ENCODE measurements at regions not wholly inside any gene's neighbourhood (a gene's known extent, or its start where the extent isn't known, plus 50 kb on each side); places are given as distances from the start of the nearest gene placed in this dataset.

DNA sequence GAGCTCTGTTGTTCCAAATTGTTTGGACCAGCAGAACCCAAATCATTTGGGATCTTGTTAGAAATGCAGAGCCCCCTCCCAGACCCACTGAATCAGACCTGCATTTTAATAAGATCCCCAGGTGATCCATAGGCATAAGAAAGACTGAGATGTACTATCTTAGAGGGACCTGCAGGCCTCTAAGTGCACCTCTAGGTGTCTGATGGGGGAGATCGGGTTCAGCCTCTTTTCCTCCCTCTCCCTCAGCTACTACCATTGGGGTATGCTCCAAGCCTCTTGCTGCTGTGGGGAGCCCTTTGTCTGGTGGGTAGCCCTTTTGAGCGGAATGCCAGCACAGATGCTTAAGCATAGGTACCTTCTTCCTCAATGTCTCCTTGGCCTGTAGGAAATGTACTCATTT, 63.8 kb upstream of the RPS6KA3 start:
- Histone ChIP-seq H3K36me3 (ENCODE audit: control insufficient read depth, insufficient read depth, low read length) (no peaks in the 10 kb centered on the region), H3K27me3 (replicated peaks; ENCODE audit: control insufficient read depth, insufficient read depth, low read length) (no peaks in the 10 kb centered on the region), H3K4me3 (replicated peaks; ENCODE audit: low read depth, low read length) (no peak overlapping the region)
- TF ChIP-seq, protein P1, sequence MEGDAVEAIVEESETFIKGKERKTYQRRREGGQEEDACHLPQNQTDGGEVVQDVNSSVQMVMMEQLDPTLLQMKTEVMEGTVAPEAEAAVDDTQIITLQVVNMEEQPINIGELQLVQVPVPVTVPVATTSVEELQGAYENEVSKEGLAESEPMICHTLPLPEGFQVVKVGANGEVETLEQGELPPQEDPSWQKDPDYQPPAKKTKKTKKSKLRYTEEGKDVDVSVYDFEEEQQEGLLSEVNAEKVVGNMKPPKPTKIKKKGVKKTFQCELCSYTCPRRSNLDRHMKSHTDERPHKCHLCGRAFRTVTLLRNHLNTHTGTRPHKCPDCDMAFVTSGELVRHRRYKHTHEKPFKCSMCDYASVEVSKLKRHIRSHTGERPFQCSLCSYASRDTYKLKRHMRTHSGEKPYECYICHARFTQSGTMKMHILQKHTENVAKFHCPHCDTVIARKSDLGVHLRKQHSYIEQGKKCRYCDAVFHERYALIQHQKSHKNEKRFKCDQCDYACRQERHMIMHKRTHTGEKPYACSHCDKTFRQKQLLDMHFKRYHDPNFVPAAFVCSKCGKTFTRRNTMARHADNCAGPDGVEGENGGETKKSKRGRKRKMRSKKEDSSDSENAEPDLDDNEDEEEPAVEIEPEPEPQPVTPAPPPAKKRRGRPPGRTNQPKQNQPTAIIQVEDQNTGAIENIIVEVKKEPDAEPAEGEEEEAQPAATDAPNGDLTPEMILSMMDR (IDR thresholded peaks at IDR 0.05; ENCODE audit: insufficient read depth, low read length, poor library complexity, severe bottlenecking), result no peak
- DNase-seq (ENCODE audit: extremely low read depth, insufficient read length), result no peak

DNA sequence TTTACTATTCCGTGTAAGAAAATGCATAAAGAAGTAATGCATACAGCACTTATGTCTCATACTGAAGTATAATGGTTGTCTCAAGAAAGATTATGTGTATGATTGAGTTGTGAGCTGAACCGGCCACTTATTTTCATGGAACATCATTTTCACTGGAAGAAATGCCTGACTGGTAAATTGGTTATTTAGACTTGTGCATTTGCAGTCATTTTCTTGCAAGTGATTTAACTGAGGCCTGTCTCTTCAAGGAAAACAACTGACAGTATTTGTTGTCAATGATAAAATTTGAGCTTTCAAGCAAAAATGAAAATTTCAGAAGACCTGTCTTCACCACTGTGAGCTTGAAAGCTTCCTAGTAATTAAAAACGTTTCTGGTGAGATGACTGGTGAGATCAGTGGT, 62.7 kb upstream of the RPS6KA3 start:
- Histone ChIP-seq H3K27me3 (replicated peaks; ENCODE audit: control insufficient read depth, insufficient read depth, low read length) (no peaks in the 10 kb centered on the region), H3K36me3 (ENCODE audit: control insufficient read depth, insufficient read depth, low read length) (no peaks in the 10 kb centered on the region), H3K4me3 (replicated peaks; ENCODE audit: low read depth, low read length) (no peak overlapping the region)
- no peak for DNase-seq (ENCODE audit: extremely low read depth, insufficient read length)
- TF ChIP-seq, protein P1 (IDR thresholded peaks at IDR 0.05; ENCODE audit: insufficient read depth, low read length, poor library complexity, severe bottlenecking), result no peak

DNA sequence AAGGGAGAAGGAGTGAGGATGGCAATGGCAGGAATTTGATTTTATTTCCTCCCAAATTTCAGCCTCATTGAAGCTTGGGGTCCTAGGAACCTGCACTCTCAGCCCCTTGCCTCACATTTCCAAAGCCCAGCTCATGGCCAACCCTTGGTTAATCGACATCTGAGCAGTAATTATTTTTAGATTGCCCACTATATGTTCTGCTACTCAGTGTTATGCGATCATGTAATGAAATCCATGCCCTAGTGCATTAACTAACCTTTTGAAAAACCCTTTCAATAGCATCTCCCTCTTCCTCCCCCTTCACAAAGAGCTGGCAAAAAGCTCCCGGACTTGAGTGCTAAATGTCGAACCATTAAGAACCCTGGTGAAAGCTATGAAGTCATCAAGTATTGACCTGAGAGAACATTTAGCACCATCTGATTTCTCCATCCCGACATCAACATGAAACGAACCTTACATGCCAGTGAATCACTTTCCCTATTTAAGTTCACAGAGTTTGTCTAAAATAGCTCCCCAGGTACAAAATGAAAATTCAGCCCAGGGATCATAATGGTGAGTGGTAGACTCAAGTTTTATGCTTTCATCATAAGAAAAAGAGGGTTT, 59.2 kb upstream of the RPS6KA3 start:
- H3K36me3 ChIP-seq (ENCODE audit: control insufficient read depth, insufficient read depth, low read length), result no peaks in the 10 kb centered on the region
- H3K27me3 ChIP-seq (replicated peaks; ENCODE audit: control insufficient read depth, insufficient read depth, low read length), result no peaks in the 10 kb centered on the region
- TF ChIP-seq, protein P1 (IDR thresholded peaks at IDR 0.05; ENCODE audit: insufficient read depth, low read length, poor library complexity, severe bottlenecking), result no peak
- no peak overlapping the region for H3K4me3 ChIP-seq (replicated peaks; ENCODE audit: low read depth, low read length)
- no peak for DNase-seq (ENCODE audit: extremely low read depth, insufficient read length)

DNA sequence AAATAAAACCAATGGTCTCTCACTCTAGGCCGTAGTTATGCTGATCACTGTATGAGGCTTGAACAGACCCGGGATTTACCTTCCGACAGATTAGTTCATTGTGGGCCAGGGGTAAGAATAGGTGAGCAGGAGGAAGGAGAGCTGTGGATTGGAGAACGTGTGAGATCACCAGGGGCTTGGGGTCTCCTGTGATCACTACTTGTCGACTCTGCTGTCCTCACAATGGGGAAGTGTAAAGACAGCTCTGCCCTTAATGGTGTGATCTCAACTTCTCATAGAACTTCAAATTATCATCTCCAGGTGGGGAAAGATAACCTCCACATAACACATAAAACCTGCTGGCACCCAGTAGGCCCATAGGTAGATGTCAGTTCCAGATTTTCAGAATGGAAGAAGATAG, 56.2 kb upstream of the RPS6KA3 start:
- Histone ChIP-seq H3K36me3 (ENCODE audit: control insufficient read depth, insufficient read depth, low read length) (no peaks in the 10 kb centered on the region), H3K4me3 (replicated peaks; ENCODE audit: low read depth, low read length) (no peak overlapping the region), H3K27me3 (replicated peaks; ENCODE audit: control insufficient read depth, insufficient read depth, low read length) (no peaks in the 10 kb centered on the region)
- DNase-seq (ENCODE audit: extremely low read depth, insufficient read length), result no peak
- TF ChIP-seq, protein P1 (IDR thresholded peaks at IDR 0.05; ENCODE audit: insufficient read depth, low read length, poor library complexity, severe bottlenecking), result no peak

DNA sequence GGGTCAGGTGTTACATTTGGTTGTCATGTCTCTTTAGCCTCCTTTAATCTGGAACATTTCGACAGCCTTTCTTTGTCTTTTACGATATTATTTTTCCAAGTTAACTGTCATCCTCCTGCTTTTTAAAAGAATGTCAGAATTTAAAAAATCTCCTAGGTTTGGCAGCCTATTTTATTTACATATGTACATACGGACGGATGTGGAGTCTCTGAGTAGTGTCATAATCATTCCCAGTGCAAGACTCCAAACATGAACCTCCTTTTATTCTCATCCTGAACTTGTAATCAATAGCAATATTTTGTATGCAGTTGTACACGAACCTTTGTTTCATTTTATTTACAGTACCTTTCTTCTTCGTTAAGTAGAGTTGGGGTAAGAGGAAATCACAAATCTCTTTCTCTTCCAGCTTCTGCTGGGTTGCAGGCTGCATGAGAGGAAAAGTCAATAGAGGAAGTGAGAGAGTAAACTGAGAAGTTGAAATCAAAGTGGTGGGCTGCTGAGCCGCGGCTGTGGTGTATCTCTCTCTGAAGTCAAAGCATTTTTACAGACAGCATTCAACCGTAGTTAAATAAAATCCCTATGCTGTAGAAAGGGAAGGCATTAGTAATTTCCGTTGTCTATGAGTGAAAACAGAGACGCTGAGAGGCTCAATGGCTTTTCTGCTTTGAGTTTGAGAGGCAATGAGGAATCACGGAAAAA, 53.9 kb upstream of the RPS6KA3 start:
- Histone ChIP-seq H3K36me3 (ENCODE audit: control insufficient read depth, insufficient read depth, low read length) (no peaks in the 10 kb centered on the region), H3K4me3 (replicated peaks; ENCODE audit: low read depth, low read length) (no peak overlapping the region), H3K27me3 (replicated peaks; ENCODE audit: control insufficient read depth, insufficient read depth, low read length) (no peaks in the 10 kb centered on the region)
- DNase-seq (ENCODE audit: extremely low read depth, insufficient read length), result peak; percentile 50
- TF ChIP-seq, protein P1 (IDR thresholded peaks at IDR 0.05; ENCODE audit: insufficient read depth, low read length, poor library complexity, severe bottlenecking), result no peak
